Right lobe of liver (tissue), 6 donors: ENCODE measurements at regions not wholly inside any gene's neighbourhood (a gene's known extent, or its start where the extent isn't known, plus 50 kb on each side); places are given as distances from the start of the nearest gene placed in this dataset.

Experiments
- ATAC-seq, 4 donors: fragments of 200-7000 bp; cut with Tn5 transposase; one replicate each; pipeline ENCODE4 v1.9.1; 2020; ENCODE audit warnings: mild to moderate bottlenecking in 4 of 4, moderate library complexity in 4 of 4
- DNase-seq, 3 donors: peaks; one replicate each; pipeline ENCODE4 v3.0.0-alpha.2; 2020
- H3K27ac ChIP-seq, 3 donors: fragments of 200-600 bp; one replicate each; pipeline ENCODE4 v1.8.0; 2022
- H3K27me3 ChIP-seq, 2 donors: fragments of 200-600 bp; one replicate each; pipeline ENCODE4 v1.8.0; 2022
- H3K36me3 ChIP-seq, 4 donors: fragments of 200-600 bp; sonication (generic) in 1 of 4; one replicate each; pipeline versions ENCODE4 v1.5.1 to v1.8.0; 2017 to 2022; ENCODE audit warnings: control low read depth in 1 of 4
- H3K4me1 ChIP-seq, 4 donors: fragments of 200-600 bp; sonication (generic) in 1 of 4; one replicate each; pipeline versions ENCODE4 v1.5.1 to v1.8.0; 2017 to 2022; ENCODE audit warnings: control low read depth in 1 of 4
- H3K4me3 ChIP-seq, 3 donors: fragments of 200-600 bp; one replicate each; pipeline ENCODE4 v1.8.0; 2022
- H3K9me3 ChIP-seq, 4 donors: fragments of 200-600 bp; sonication (generic) in 1 of 4; one replicate each; pipeline versions ENCODE4 v1.5.1 to v1.8.0; 2017 to 2022; ENCODE audit warnings: control low read depth in 1 of 4
- CTCF ChIP-seq, 4 donors: fragments of 200-600 bp in 3 of 4; fragments of 450-650 bp in 1 of 4; IDR thresholded peaks; one replicate each; pipeline versions ENCODE4 v1.5.1 to v1.8.0; 2016 to 2022; ENCODE audit warnings: antibody characterized with exemption in 4 of 4, mild to moderate bottlenecking in 2 of 4
- POLR2A ChIP-seq: fragments of 450-650 bp; IDR thresholded peaks from one replicate; pipeline ENCODE4 v1.6.1; 2017; ENCODE audit warnings: antibody characterized with exemption, mild to moderate bottlenecking
- WGBS: methylation state at CpG from one replicate; pipeline ENCODE4 v1.1.6; 2018; ENCODE audit warnings: low coverage, low lambda C conversion rate; ENCODE audit not compliant: insufficient coverage; ENCODE audit errors: missing lambda C conversion rate; 5-methylcytosine and 5-hydroxymethylcytosine counted together
- intact Hi-C, 2 donors: fragments of 100-400 bp; cut with DNase I; formaldehyde crosslinking; loops; one replicate each; pipeline versions ENCODE4 v1.11.2 to v1.14.1; 2022
- donor health status: DM: no; HTN: yes; CAD: no.
- donor health status: DM: no; HTN: no; CAD: no.
- donor health status: DM: no; HTN: no; CAD: no.
- donor health status: DM: no; HTN: yes; CAD: no.
- donor health status: DM: no; HTN: yes; CAD: no.

GRCh38 chr4:153074486-153074885 is 129.8 kb upstream of the TRIM2 start:
- 45% methylated on average over 1 of the region's 1 CpG for WGBS
- H3K9me3 ChIP-seq = no peaks in the 10 kb centered on the region
- intact Hi-C loops = no loop called here
- no peaks in the 10 kb centered on the region for H3K4me1 ChIP-seq
- H3K36me3 ChIP-seq = no peaks in the 10 kb centered on the region
- no peak overlapping the region for H3K4me3 ChIP-seq
- H3K27ac ChIP-seq = no peak overlapping the region
- DNase-seq (no peak), ATAC-seq (no peak)
- TF ChIP-seq CTCF (IDR thresholded peaks at IDR 0.05) = no peak
- TF ChIP-seq POLR2A = no peak
- H3K27me3 ChIP-seq = no peaks in the 10 kb centered on the region

- no peaks in the 10 kb centered on the region for H3K27me3 ChIP-seq
- WGBS = 50% methylated on average over 2 of the region's 2 CpGs
These were observed 129.2 kb upstream of the TRIM2 start for GRCh38 chr4:153074936-153075630.

GRCh38 chr4:153075836-153076518 is 128.3 kb upstream of the TRIM2 start:
- Histone ChIP-seq H3K36me3 (no peaks in the 10 kb centered on the region), H3K9me3 (no peaks in the 10 kb centered on the region), H3K4me3 (no peak overlapping the region), H3K27ac (no peak overlapping the region), H3K27me3 (no peaks in the 10 kb centered on the region), H3K4me1 (no peaks in the 10 kb centered on the region)
- no peak for ATAC-seq
- WGBS = 66% methylated on average over 4 of the region's 4 CpGs
- DNase-seq = no peak
- no peak for TF ChIP-seq CTCF (IDR thresholded peaks at IDR 0.05)
- TF ChIP-seq POLR2A = no peak
- intact Hi-C loops = no loop called here

More at GRCh38 chr4:153074936-153075630, 129.2 kb upstream of the TRIM2 start:
- TF ChIP-seq POLR2A (no peak), CTCF (IDR thresholded peaks at IDR 0.05) (no peak)
- ATAC-seq = no peak
- no peaks in the 10 kb centered on the region for H3K9me3 ChIP-seq
- no peaks in the 10 kb centered on the region for H3K4me1 ChIP-seq
- H3K27ac ChIP-seq = no peak overlapping the region
- intact Hi-C loops = no loop called here
- no peak overlapping the region for H3K4me3 ChIP-seq
- DNase-seq = no peak
- H3K36me3 ChIP-seq = no peaks in the 10 kb centered on the region

GRCh38 chr4:153076861-153077260 is 127.4 kb upstream of the TRIM2 start:
- no peak for ATAC-seq
- 79% methylated on average over 3 of the region's 3 CpGs for WGBS

More at GRCh38 chr4:153076861-153077260, 127.4 kb upstream of the TRIM2 start:
- intact Hi-C loops = no loop called here
- Histone ChIP-seq H3K9me3 (no peaks in the 10 kb centered on the region), H3K36me3 (no peaks in the 10 kb centered on the region), H3K27me3 (no peaks in the 10 kb centered on the region), H3K4me1 (no peaks in the 10 kb centered on the region), H3K4me3 (no peak overlapping the region), H3K27ac (no peak overlapping the region)
- no peak for DNase-seq
- TF ChIP-seq CTCF (IDR thresholded peaks at IDR 0.05) (no peak), POLR2A (no peak)
